ENCODE measurements at regions not wholly inside any gene's neighbourhood (a gene's known extent, or its start where the extent isn't known, plus 50 kb on each side); places are given as distances from the start of the nearest gene placed in this dataset.

- no peak overlapping the region for H3K4me3 ChIP-seq
- POLR2A ChIA-PET (ENCODE audit: unreplicated experiment) = interaction anchor here (0.7 kb wide), 1 partner anchor 492 kb away, joined by 4 read pairs; no protein-coding TSS in a partner anchor
- BruUV-seq (replicated peaks) = no TSS peak
- no peak for DNase-seq
- no peak overlapping the region for H2AFZ ChIP-seq
- H3K36me3 ChIP-seq (ENCODE audit: low read depth) = no peaks in the 10 kb centered on the region
- no peaks in the 10 kb centered on the region for H3K79me2 ChIP-seq (ENCODE audit: low read depth)
- no peak for TF ChIP-seq CTCF (conservative IDR thresholded peaks at IDR 0.05)
- TF ChIP-seq EZH2 (IDR thresholded peaks at IDR 0.05; ENCODE audit: low read depth) = no peak
- no peaks in the 10 kb centered on the region for H4K20me1 ChIP-seq (ENCODE audit: insufficient read depth)
- H3K4me1 ChIP-seq (replicated peaks; ENCODE audit: insufficient read depth) = no peaks in the 10 kb centered on the region
- no peak overlapping the region for H3K4me2 ChIP-seq
- no peaks in the 10 kb centered on the region for H3K9me3 ChIP-seq (ENCODE audit: insufficient read depth, low read depth)
- H3F3A ChIP-seq (ENCODE audit: insufficient read depth, low read depth) = no peaks in the 10 kb centered on the region
- H3K27ac ChIP-seq = no peak overlapping the region
- no peaks in the 10 kb centered on the region for H3K27me3 ChIP-seq (ENCODE audit: insufficient read depth, low read depth)
- intact Hi-C loops (cut with micrococcal nuclease; ENCODE audit: unreplicated experiment) = no loop called here
- CTCF ChIA-PET = no interaction called here
- no peaks in the 10 kb centered on the region; the same call in 1 of the 2 replicates for H3K9me2 ChIP-seq (ENCODE audit: insufficient read depth)
Observed at GRCh38 chr13:70798385-70798784, 690.1 kb upstream of the KLHL1 start.

- H3K9me3 ChIP-seq (ENCODE audit: insufficient read depth, low read depth) = no peaks in the 10 kb centered on the region
- no peak overlapping the region for H3K27ac ChIP-seq
- no peaks in the 10 kb centered on the region; the same call in 1 of the 2 replicates for H3K9me2 ChIP-seq (ENCODE audit: insufficient read depth)
- intact Hi-C loops (cut with micrococcal nuclease; ENCODE audit: unreplicated experiment) = no loop called here
- no peaks in the 10 kb centered on the region for H3K27me3 ChIP-seq (ENCODE audit: insufficient read depth, low read depth)
- no peaks in the 10 kb centered on the region for H3F3A ChIP-seq (ENCODE audit: insufficient read depth, low read depth)
- H3K36me3 ChIP-seq (ENCODE audit: low read depth) = no peaks in the 10 kb centered on the region
- TF ChIP-seq CTCF (conservative IDR thresholded peaks at IDR 0.05) (no peak), EZH2 (IDR thresholded peaks at IDR 0.05; ENCODE audit: low read depth) (no peak)
- H3K4me1 ChIP-seq (replicated peaks; ENCODE audit: insufficient read depth) = no peaks in the 10 kb centered on the region
- ChIA-PET POLR2A (ENCODE audit: unreplicated experiment) (no interaction called here), CTCF (no interaction called here)
- H3K79me2 ChIP-seq (ENCODE audit: low read depth) = no peaks in the 10 kb centered on the region
- H2AFZ ChIP-seq = no peak overlapping the region
- H3K4me3 ChIP-seq = no peak overlapping the region
- no peak for DNase-seq
- no TSS peak for BruUV-seq (replicated peaks)
- no peak overlapping the region for H3K4me2 ChIP-seq
- H4K20me1 ChIP-seq (ENCODE audit: insufficient read depth) = no peaks in the 10 kb centered on the region
Observed at GRCh38 chr13:70795484-70795883, 687.2 kb upstream of the KLHL1 start.

- ChIA-PET POLR2A (ENCODE audit: unreplicated experiment) (no interaction called here), CTCF (no interaction called here)
- Histone ChIP-seq H2AFZ (no peak overlapping the region), H3K9me3 (ENCODE audit: insufficient read depth, low read depth) (no peaks in the 10 kb centered on the region), H3F3A (ENCODE audit: insufficient read depth, low read depth) (no peaks in the 10 kb centered on the region), H3K27me3 (ENCODE audit: insufficient read depth, low read depth) (no peaks in the 10 kb centered on the region), H3K36me3 (ENCODE audit: low read depth) (no peaks in the 10 kb centered on the region), H3K4me1 (replicated peaks; ENCODE audit: insufficient read depth) (no peaks in the 10 kb centered on the region), H4K20me1 (ENCODE audit: insufficient read depth) (no peaks in the 10 kb centered on the region), H3K79me2 (ENCODE audit: low read depth) (no peaks in the 10 kb centered on the region), H3K27ac (no peak overlapping the region), H3K4me3 (no peak overlapping the region), H3K4me2 (no peak overlapping the region), H3K9me2 (ENCODE audit: insufficient read depth) (no peaks in the 10 kb centered on the region)
- no peak for TF ChIP-seq EZH2 (IDR thresholded peaks at IDR 0.05; ENCODE audit: low read depth)
- TF ChIP-seq CTCF (conservative IDR thresholded peaks at IDR 0.05) = no peak
- intact Hi-C loops (cut with micrococcal nuclease; ENCODE audit: unreplicated experiment) = no loop called here
- no peak for DNase-seq
- BruUV-seq (replicated peaks) = no TSS peak
Observed at GRCh38 chr13:70792121-70792520, 683.9 kb upstream of the KLHL1 start.

Measured in PC-9 (cell line).